Small intestine (tissue), 7 donors: ENCODE measurements at regions not wholly inside any gene's neighbourhood (a gene's known extent, or its start where the extent isn't known, plus 50 kb on each side); places are given as distances from the start of the nearest gene placed in this dataset.

Experiments
- DNase-seq, 2 donors: peaks; one replicate each; pipeline versions ENCODE4 v3.0.0 to v3.0.0-alpha.2; 2013
- FAIRE-seq: peaks from 2 replicates; lab custom pipeline; 2012; peaks lifted over from hg19 to GRCh38; lab: Jason Lieb, UNC
- H3K27ac ChIP-seq, 3 donors: one replicate each; pipeline ENCODE4 v1.5.1; 2013; ENCODE audit warnings: low read length in 2 of 3, mild to moderate bottlenecking in 2 of 3, control low read depth in 1 of 3, inconsistent platforms in 1 of 3, low read depth in 1 of 3, moderate library complexity in 1 of 3
- H3K27me3 ChIP-seq, 3 donors: one replicate each; pipeline ENCODE4 v1.6.1; 2013; ENCODE audit warnings: low read length in 3 of 3, inconsistent platforms in 1 of 3; ENCODE audit not compliant: control insufficient read depth in 3 of 3, insufficient read depth in 3 of 3
- H3K36me3 ChIP-seq, 3 donors: one replicate each; pipeline ENCODE4 v1.6.1; 2013; ENCODE audit warnings: low read length in 3 of 3, inconsistent platforms in 1 of 3, low read depth in 1 of 3, mild to moderate bottlenecking in 1 of 3, moderate library complexity in 1 of 3; ENCODE audit not compliant: control insufficient read depth in 3 of 3, insufficient read depth in 2 of 3
- H3K4me1 ChIP-seq, 3 donors: one replicate each; pipeline ENCODE4 v1.6.1; 2013; ENCODE audit warnings: low read length in 2 of 3, inconsistent platforms in 1 of 3, low read depth in 1 of 3, mild to moderate bottlenecking in 1 of 3, moderate library complexity in 1 of 3; ENCODE audit not compliant: control insufficient read depth in 3 of 3, insufficient read depth in 2 of 3
- H3K4me3 ChIP-seq, 3 donors: one replicate each; pipeline ENCODE4 v1.5.1; 2013; ENCODE audit warnings: low read length in 3 of 3, control low read depth in 1 of 3, inconsistent platforms in 1 of 3, low read depth in 1 of 3, mild to moderate bottlenecking in 1 of 3, moderate library complexity in 1 of 3
- H3K9me3 ChIP-seq, 2 donors: one replicate each; pipeline ENCODE4 v1.6.1; 2013; ENCODE audit warnings: low read depth in 1 of 2, low read length in 1 of 2; ENCODE audit not compliant: control insufficient read depth in 2 of 2, insufficient read depth in 1 of 2
- WGBS, 3 donors: extraction: QIAGEN DNeasy Blood & Tissue Kit; methylation state at CpG; one replicate each; pipeline ENCODE4 v1.1.7; 2013; 5-methylcytosine and 5-hydroxymethylcytosine counted together
- donor health status: healthy with polysubstance abuse.
- donor health status: control.
- donor health status: control.
- donor health status: Bipolar disorder and iron deficiency.
- donor health status: healthy.

DNA sequence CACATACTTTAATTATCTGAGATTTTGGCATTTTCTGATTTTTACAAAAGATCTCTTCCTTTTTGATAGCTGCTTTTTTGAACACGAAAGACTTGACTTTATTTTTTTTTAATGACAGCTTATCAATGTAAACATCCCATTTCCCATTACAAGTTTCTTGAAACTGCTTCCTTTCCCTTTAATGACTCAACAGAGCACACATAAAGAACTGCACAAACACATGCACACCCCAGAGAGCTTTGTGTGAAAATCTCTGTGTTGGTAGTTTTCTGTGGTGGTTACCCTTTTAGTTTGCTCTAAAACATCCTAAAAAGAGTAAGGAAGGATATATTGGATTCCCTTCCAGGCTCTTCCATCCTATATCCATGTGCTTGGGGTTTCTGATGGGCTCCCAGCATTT lies 125.1 kb upstream of the ZNF32 start:
- FAIRE-seq, result no peak
- DNase-seq, result no peak
- Histone ChIP-seq H3K27me3 (no peaks in the 10 kb centered on the region), H3K4me1 (no peaks in the 10 kb centered on the region), H3K4me3 (no peak overlapping the region), H3K27ac (no peak overlapping the region), H3K9me3 (no peaks in the 10 kb centered on the region), H3K36me3 (no peaks in the 10 kb centered on the region)
- WGBS, 3 donors, result 32 to 58% (median 46%) methylated on average over 1 of the region's 1 CpG

DNA sequence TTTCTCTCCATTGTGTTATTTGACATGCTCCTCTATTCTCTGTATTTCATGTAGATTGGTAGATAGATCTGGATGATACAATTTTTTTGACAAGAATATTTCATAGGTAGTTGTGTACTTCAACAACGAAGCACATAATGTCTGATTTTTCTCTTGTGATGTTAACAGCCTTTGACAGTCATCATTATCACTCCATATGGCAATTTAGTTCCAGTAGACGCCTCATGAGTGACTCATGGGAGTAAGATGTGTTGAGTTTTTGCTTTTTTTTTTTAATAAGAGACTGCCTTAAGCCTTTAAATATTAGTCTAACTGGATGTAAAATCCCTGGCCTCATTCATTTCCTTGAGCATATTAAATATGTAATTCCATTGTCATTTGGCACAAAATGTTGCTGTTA lies 123.5 kb upstream of the ZNF32 start:
- Histone ChIP-seq H3K4me1 (no peaks in the 10 kb centered on the region), H3K36me3 (no peaks in the 10 kb centered on the region), H3K27ac (no peak overlapping the region), H3K27me3 (no peaks in the 10 kb centered on the region), H3K4me3 (no peak overlapping the region), H3K9me3 (no peaks in the 10 kb centered on the region)
- FAIRE-seq, result no peak
- whole genome bisulfite sequencing, 3 donors, result 62 to 80% (median 65%) methylated on average over 2 of the region's 2 CpGs
- DNase-seq, result no peak

DNA sequence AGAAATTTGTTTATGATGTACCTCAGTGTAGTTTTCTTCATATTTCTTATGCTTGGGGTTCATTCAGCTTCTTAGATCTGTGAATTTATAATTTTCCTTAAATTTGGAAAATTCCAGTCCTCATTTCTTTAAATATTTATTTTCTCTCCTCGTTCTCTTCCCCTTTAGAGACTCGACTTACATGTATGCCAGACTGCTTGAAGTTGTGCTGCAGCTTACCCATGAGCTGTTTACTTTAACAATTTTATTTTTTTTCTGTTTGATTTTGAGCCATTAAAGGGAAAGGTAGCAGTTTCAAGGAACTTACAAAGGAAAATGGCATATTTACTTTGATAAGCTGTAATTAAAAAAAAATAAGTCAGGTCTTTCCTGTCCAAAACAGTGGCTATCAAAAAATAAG lies 123.0 kb upstream of the ZNF32 start:
- H3K9me3 ChIP-seq, result no peaks in the 10 kb centered on the region
- FAIRE-seq (no peak), DNase-seq (no peak)
- 38 to 56% (median 51%) methylated on average over 2 of the region's 2 CpGs for WGBS, 3 donors
- H3K4me3 ChIP-seq, result no peak overlapping the region
- H3K27me3 ChIP-seq, result no peaks in the 10 kb centered on the region
- H3K27ac ChIP-seq, result no peak overlapping the region
- no peaks in the 10 kb centered on the region for H3K4me1 ChIP-seq
- H3K36me3 ChIP-seq, result no peaks in the 10 kb centered on the region

DNA sequence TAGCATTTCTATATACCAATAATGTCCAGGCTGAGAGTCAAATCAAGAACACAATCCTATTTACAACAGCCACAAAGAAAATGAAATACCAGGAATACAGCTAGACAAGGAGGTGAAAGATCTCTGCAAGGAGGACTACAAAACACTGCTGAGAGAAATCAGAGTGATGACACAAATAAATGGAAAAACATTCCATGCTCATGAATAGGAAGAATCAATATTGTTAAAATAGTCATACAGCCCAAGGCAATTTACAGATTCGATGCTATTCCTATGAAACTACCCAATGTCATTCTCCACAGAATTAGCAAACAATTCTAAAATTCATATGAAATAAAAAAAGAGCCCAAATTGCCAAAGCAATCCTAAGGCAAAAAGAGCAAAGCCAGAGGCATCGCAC lies 116.8 kb upstream of the ZNF32 start:
- DNase-seq, result no peak
- Histone ChIP-seq H3K4me3 (no peak overlapping the region), H3K27ac (no peak overlapping the region), H3K9me3 (no peaks in the 10 kb centered on the region), H3K4me1 (no peaks in the 10 kb centered on the region), H3K27me3 (no peaks in the 10 kb centered on the region), H3K36me3 (no peaks in the 10 kb centered on the region)
- no peak for FAIRE-seq
- WGBS, 3 donors, result 85 to 92% (median 88%) methylated on average over 2 of the region's 2 CpGs

DNA sequence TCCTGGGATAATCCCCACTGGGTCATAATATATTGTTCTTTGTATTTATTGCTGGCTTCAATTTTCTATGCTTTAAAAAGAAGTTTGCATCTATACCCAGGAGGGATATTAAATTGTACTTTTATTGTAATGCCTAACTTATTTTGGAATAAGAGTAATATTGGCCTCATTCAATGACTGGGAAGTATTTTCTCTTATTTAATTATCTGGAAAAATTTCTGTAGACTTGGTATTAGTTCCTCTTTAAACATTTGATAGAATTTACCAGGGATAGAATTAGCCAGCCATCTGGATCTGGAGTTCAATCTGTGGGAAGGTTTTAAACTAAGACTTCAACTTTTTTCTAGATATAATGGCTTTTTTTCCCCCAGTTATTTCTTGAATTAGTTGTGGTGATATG lies 115.2 kb upstream of the ZNF32 start:
- Histone ChIP-seq H3K27ac (no peak overlapping the region), H3K4me1 (no peaks in the 10 kb centered on the region), H3K36me3 (no peaks in the 10 kb centered on the region), H3K4me3 (no peak overlapping the region), H3K9me3 (no peaks in the 10 kb centered on the region), H3K27me3 (no peaks in the 10 kb centered on the region)
- FAIRE-seq (no peak), DNase-seq (no peak)

DNA sequence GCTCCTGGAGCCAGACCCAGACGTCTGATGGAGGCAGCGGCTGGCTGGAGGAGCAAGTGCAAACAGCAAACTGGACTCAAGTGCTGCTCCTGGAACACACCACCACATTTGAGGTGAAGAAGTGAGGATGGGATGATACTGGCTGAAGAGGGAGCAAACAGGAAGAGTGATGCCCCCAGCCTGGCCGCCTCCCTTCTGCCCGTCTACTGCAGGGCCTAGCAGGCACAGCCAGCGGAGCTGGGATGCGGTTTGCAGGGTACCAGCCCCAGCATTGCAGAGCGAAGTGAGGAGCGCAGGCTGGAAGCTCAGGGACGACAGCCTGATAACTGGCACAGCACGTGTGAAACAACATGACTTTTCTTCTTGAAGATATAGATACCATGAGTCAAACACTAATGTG lies 111.8 kb upstream of the ZNF32 start:
- Histone ChIP-seq H3K4me3 (no peak overlapping the region), H3K4me1 (no peaks in the 10 kb centered on the region), H3K36me3 (no peaks in the 10 kb centered on the region), H3K27me3 (no peaks in the 10 kb centered on the region), H3K27ac (no peak overlapping the region), H3K9me3 (no peaks in the 10 kb centered on the region)
- FAIRE-seq, result no peak
- WGBS, 3 donors, result 85 to 88% (median 87%) methylated on average over 10 of the region's 10 CpGs
- DNase-seq, result no peak

DNA sequence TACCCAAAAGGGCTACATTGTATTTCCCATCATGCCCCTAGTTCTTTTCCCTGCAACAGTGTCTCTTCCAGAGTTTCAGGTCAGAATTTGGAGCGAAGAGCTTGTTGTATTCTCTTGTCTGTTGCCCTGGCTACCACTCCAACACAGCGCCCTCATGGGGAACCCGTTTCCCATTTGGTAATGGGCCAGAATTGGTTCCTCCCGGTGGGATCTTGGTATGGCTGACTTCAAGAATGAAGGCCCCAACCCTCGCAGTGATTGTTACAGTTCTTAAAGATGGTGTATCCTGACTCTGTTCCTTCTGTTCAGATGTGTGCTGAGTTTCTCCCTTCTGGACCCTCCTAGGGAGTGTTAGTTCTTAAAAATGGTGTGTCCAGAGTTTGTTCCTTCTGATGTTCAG lies 110.5 kb upstream of the ZNF32 start:
- Histone ChIP-seq H3K4me1 (no peaks in the 10 kb centered on the region), H3K27ac (no peak overlapping the region), H3K4me3 (no peak overlapping the region), H3K36me3 (no peaks in the 10 kb centered on the region), H3K9me3 (no peaks in the 10 kb centered on the region), H3K27me3 (no peaks in the 10 kb centered on the region)
- no peak for DNase-seq
- FAIRE-seq, result no peak
- WGBS, 3 donors, result 82 to 87% (median 87%) methylated on average over 5 of the region's 5 CpGs

DNA sequence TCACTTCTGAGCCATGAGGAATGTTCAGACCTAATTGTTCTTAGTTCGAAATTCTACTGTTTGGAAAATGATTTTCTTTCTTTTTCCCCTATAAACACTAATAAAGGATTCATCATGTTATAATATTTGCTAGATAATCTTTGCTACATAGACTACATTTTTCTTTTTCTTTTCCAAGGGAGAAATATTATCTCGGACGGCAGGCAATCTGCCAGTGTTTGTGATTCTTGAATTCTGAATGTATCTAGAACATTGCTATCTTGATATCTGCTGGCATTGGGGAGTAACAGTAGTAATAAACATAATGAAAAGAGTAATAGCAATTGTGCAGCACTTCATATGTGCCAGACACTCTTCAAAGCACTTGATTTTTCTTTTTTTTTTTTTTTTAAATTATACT lies 107.7 kb upstream of the ZNF32 start:
- no peak overlapping the region for H3K27ac ChIP-seq
- no peaks in the 10 kb centered on the region for H3K9me3 ChIP-seq
- no peaks in the 10 kb centered on the region for H3K4me1 ChIP-seq
- 63 to 79% (median 67%) methylated on average over 3 of the region's 3 CpGs for WGBS, 3 donors
- DNase-seq (no peak), FAIRE-seq (no peak)
- H3K4me3 ChIP-seq, result no peak overlapping the region
- H3K27me3 ChIP-seq, result no peaks in the 10 kb centered on the region
- no peaks in the 10 kb centered on the region for H3K36me3 ChIP-seq

DNA sequence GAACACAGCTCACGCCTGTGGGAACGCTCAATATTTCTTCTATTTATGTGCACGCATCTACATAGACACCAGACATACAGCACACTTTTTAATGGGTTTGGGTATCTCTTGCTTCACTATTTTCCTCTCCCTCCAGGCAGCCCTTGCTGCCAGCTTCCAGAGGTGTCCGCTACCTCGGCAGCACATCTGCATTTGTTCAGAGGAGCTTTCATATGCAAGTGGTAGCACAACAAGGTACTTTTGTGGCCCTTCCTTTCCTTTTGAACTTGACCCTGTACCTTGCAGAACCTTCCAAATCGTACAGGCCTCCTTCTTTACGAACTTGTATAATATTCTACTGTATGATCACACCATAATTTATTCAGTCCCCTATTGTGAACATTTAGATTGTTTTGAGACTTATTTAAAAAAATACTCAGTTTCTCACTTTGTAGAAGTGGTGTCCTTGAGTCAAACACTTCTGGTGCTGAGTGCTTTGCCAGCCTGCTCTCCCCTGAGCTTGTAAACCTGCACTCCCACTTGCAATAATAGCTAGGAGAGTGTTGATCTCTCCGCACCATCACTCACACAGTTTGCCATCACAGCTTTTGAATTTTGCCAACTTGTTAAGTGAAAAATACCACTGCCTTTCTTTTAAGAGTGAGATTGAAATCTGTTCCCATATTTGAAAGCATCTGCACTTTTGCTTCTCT lies 106.0 kb upstream of the ZNF32 start:
- H3K27ac ChIP-seq, result no peak overlapping the region
- DNase-seq (no peak), FAIRE-seq (no peak)
- H3K4me3 ChIP-seq, result no peak overlapping the region
- no peaks in the 10 kb centered on the region for H3K9me3 ChIP-seq
- no peaks in the 10 kb centered on the region for H3K27me3 ChIP-seq
- 87 to 90% (median 90%) methylated on average over 8 of the region's 8 CpGs for WGBS, 3 donors
- H3K36me3 ChIP-seq, result no peaks in the 10 kb centered on the region
- no peaks in the 10 kb centered on the region for H3K4me1 ChIP-seq
